ENCODE measurements at regions not wholly inside any gene's neighbourhood (a gene's known extent, or its start where the extent isn't known, plus 50 kb on each side); places are given as distances from the start of the nearest gene placed in this dataset.

DNA sequence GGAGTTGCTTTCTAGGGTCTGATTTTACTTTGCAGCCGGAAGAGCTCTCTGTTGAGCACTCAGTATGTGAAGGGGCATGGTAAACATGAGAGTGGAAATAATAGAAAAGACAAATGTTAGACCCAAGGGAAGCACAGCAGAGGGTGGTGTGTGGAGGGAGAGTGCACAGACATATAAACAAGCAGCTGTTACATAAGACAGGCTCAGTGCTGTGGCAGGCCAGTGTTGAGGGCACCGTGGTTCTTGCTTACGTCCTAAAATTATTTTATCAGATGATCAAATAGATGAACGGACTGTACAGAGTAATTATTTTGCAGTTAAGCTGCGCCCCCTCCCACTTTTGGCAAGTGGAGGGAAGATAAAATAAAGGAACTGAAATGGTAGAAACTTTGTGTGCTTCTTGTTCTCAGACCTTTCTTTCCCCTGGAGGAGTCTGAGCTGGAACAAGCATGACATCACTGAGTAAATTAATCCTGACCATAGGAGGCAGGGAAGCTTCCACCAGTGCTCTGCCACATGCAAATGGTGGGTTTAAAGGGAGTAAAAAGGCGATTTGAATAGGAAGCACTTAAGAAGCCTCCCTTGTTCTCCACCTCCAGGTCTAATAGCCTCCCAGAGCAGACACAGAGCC lies 205.6 kb downstream of the IL20RB start:
- no peak overlapping the region for H3K4me2 ChIP-seq (ENCODE audit: low read length)

GRCh38 chr3:137163958-137164357 lies 206.2 kb downstream of the IL20RB start:
- H4K20me1 ChIP-seq (ENCODE audit: insufficient read depth, low read length), result no peaks in the 10 kb centered on the region
- no peak for TF ChIP-seq EZH2phosphoT487 (IDR thresholded peaks at IDR 0.05; ENCODE audit: borderline replicate concordance, low read depth, low read length)
- TF ChIP-seq, protein P1, sequence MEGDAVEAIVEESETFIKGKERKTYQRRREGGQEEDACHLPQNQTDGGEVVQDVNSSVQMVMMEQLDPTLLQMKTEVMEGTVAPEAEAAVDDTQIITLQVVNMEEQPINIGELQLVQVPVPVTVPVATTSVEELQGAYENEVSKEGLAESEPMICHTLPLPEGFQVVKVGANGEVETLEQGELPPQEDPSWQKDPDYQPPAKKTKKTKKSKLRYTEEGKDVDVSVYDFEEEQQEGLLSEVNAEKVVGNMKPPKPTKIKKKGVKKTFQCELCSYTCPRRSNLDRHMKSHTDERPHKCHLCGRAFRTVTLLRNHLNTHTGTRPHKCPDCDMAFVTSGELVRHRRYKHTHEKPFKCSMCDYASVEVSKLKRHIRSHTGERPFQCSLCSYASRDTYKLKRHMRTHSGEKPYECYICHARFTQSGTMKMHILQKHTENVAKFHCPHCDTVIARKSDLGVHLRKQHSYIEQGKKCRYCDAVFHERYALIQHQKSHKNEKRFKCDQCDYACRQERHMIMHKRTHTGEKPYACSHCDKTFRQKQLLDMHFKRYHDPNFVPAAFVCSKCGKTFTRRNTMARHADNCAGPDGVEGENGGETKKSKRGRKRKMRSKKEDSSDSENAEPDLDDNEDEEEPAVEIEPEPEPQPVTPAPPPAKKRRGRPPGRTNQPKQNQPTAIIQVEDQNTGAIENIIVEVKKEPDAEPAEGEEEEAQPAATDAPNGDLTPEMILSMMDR (conservative IDR thresholded peaks at IDR 0.05; ENCODE audit: low read length), result no peak
- DNase-seq (ENCODE audit: low spot score), result no peak
- H3K9me2 ChIP-seq (ENCODE audit: insufficient read depth, low read length), result no peaks in the 10 kb centered on the region
- no TSS peak for BruUV-seq (replicated peaks)
- H2AFZ ChIP-seq (ENCODE audit: low read length), result no peak overlapping the region
- H3K27ac ChIP-seq (ENCODE audit: low read depth, low read length, poor library complexity, severe bottlenecking), result no peak overlapping the region
- no peak overlapping the region for H3K4me3 ChIP-seq (ENCODE audit: low read depth, low read length, poor library complexity, severe bottlenecking)
- no peaks in the 10 kb centered on the region for H3K79me2 ChIP-seq (ENCODE audit: insufficient read depth, low read depth, low read length)
- no peak overlapping the region for H3K4me2 ChIP-seq (ENCODE audit: low read length)
- ChIA-PET CTCF (ENCODE audit: unreplicated experiment) (no interaction called here), POLR2A (no interaction called here)
- no peaks in the 10 kb centered on the region for H3K36me3 ChIP-seq (ENCODE audit: insufficient read depth, low read length)
- intact Hi-C loops (cut with micrococcal nuclease; ENCODE audit: unreplicated experiment), result no loop called here
- no peaks in the 10 kb centered on the region for H3K4me1 ChIP-seq (ENCODE audit: insufficient read depth, low read length, poor library complexity, severe bottlenecking)
- no peaks in the 10 kb centered on the region for H3K9me3 ChIP-seq (ENCODE audit: low read length)

More for the DNA sequence above, 205.6 kb downstream of the IL20RB start:
- TF ChIP-seq, protein P1 (conservative IDR thresholded peaks at IDR 0.05; ENCODE audit: low read length), result no peak
- no peak for TF ChIP-seq EZH2phosphoT487 (IDR thresholded peaks at IDR 0.05; ENCODE audit: borderline replicate concordance, low read depth, low read length)
- Histone ChIP-seq H3K27ac (ENCODE audit: low read depth, low read length, poor library complexity, severe bottlenecking) (no peak overlapping the region), H3K4me1 (ENCODE audit: insufficient read depth, low read length, poor library complexity, severe bottlenecking) (no peaks in the 10 kb centered on the region), H3K9me2 (ENCODE audit: insufficient read depth, low read length) (no peaks in the 10 kb centered on the region), H3K9me3 (ENCODE audit: low read length) (no peaks in the 10 kb centered on the region), H4K20me1 (ENCODE audit: insufficient read depth, low read length) (no peaks in the 10 kb centered on the region), H3K79me2 (ENCODE audit: insufficient read depth, low read depth, low read length) (no peaks in the 10 kb centered on the region), H3K36me3 (ENCODE audit: insufficient read depth, low read length) (no peaks in the 10 kb centered on the region), H3K4me3 (ENCODE audit: low read depth, low read length, poor library complexity, severe bottlenecking) (no peak overlapping the region), H2AFZ (ENCODE audit: low read length) (no peak overlapping the region)
- no TSS peak for BruUV-seq (replicated peaks)
- CTCF ChIA-PET (ENCODE audit: unreplicated experiment), result no interaction called here
- intact Hi-C loops (cut with micrococcal nuclease; ENCODE audit: unreplicated experiment), result no loop called here
- POLR2A ChIA-PET, result interaction anchor here (1.4 kb wide), 1 partner anchor 17 kb away, joined by 3 read pairs; no protein-coding TSS in a partner anchor
- no peak for DNase-seq (ENCODE audit: low spot score)

DNA sequence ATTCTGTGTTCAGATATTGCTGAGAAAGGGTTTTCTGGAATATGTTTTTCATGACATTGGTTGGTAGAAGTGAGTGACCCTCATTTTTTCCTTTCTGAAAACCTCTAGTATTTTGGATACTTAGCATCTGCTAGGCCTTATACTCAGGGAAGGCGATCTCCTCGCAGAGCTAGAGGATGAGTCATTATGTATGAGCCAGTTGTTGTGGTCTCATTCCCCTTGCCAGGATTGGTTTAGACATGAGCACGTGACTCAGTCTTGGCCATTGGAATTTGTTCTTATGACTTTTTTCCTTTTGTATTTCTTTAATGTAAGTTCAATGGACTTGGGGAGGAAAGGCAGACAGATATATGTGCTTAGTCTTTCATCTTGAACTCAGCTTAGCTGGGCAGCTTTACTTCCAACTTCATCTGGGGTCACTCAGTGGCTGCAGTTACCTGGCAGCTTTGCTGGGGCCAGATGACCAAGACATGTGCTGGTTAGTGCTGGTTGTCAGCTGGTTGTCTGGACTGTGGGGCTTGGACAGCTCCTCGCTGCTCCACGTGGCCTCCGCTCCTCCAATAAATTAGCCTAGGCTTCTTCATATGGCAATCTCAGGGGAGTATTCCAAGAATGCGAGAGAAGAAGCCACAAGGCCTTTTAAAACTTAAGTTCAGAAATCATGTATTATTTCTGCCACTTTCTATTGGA lies 207.5 kb downstream of the IL20RB start:
- TF ChIP-seq EZH2phosphoT487 (IDR thresholded peaks at IDR 0.05; ENCODE audit: borderline replicate concordance, low read depth, low read length), result no peak
- TF ChIP-seq, protein P1 (conservative IDR thresholded peaks at IDR 0.05; ENCODE audit: low read length), result no peak
- Histone ChIP-seq H4K20me1 (ENCODE audit: insufficient read depth, low read length) (no peaks in the 10 kb centered on the region), H3K9me3 (ENCODE audit: low read length) (no peaks in the 10 kb centered on the region), H3K4me1 (ENCODE audit: insufficient read depth, low read length, poor library complexity, severe bottlenecking) (no peaks in the 10 kb centered on the region), H3K79me2 (ENCODE audit: insufficient read depth, low read depth, low read length) (no peaks in the 10 kb centered on the region), H2AFZ (ENCODE audit: low read length) (no peak overlapping the region), H3K4me3 (ENCODE audit: low read depth, low read length, poor library complexity, severe bottlenecking) (no peak overlapping the region), H3K36me3 (ENCODE audit: insufficient read depth, low read length) (no peaks in the 10 kb centered on the region), H3K9me2 (ENCODE audit: insufficient read depth, low read length) (no peaks in the 10 kb centered on the region), H3K4me2 (ENCODE audit: low read length) (no peak overlapping the region), H3K27ac (ENCODE audit: low read depth, low read length, poor library complexity, severe bottlenecking) (no peak overlapping the region)
- POLR2A ChIA-PET, result interaction anchor here (0.7 kb wide), 1 partner anchor 31 kb away, joined by 3 read pairs; no protein-coding TSS in a partner anchor
- CTCF ChIA-PET (ENCODE audit: unreplicated experiment), result no interaction called here
- DNase-seq (ENCODE audit: low spot score), result no peak
- intact Hi-C loops (cut with micrococcal nuclease; ENCODE audit: unreplicated experiment), result no loop called here
- BruUV-seq (replicated peaks), result no TSS peak
